ES-I3 (cell line): ENCODE measurements at regions not wholly inside any gene's neighbourhood (a gene's known extent, or its start where the extent isn't known, plus 50 kb on each side); places are given as distances from the start of the nearest gene placed in this dataset.

Experiments
- H3K36me3 ChIP-seq: 2 replicates; pipeline ENCODE4 v1.6.1; 2013; ENCODE audit warnings: mild to moderate bottlenecking, low read length, control low read depth, moderate library complexity; ENCODE audit not compliant: insufficient read depth
- H3K4me1 ChIP-seq: 2 replicates; pipeline ENCODE4 v1.6.1; 2013; ENCODE audit warnings: mild to moderate bottlenecking, control low read depth, low read length; ENCODE audit not compliant: insufficient read depth
- H3K9ac ChIP-seq: 2 replicates; pipeline ENCODE4 v1.6.1; 2013; ENCODE audit warnings: low read depth, mild to moderate bottlenecking, low read length, moderate library complexity
- H3K9me3 ChIP-seq: 2 replicates; pipeline ENCODE4 v1.6.1; 2013; ENCODE audit warnings: mild to moderate bottlenecking, low read length, moderate library complexity; ENCODE audit not compliant: control insufficient read depth, insufficient read depth

GRCh38 chr6:167392631-167393316, 67.9 kb downstream of the TTLL2 start:
- no peaks in the 10 kb centered on the region for H3K4me1 ChIP-seq
- H3K9ac ChIP-seq: no peak overlapping the region
- H3K36me3 ChIP-seq: no peaks in the 10 kb centered on the region
- no peaks in the 10 kb centered on the region for H3K9me3 ChIP-seq

DNA sequence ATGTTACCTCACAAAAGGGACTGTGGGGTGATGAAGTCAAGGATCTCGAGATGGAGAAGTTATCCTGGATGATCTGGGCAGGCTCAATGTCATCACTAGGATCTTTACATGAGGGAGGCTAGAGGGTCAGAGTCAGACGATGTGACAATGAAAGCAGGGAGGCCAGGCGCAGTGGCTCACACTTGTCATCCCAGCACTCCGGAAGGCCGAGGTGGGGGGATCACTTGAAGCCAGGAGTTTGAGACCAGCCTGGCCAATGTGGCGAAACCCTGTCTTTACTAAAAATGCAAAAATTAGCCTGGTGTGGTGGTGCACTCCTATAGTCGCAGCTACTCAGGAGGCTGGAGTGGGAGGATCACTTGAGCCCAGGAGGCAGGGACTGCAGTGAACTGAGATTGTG, 68.8 kb downstream of the TTLL2 start:
- Histone ChIP-seq H3K36me3 (no peaks in the 10 kb centered on the region), H3K9me3 (no peaks in the 10 kb centered on the region), H3K9ac (no peak overlapping the region), H3K4me1 (no peaks in the 10 kb centered on the region)

DNA sequence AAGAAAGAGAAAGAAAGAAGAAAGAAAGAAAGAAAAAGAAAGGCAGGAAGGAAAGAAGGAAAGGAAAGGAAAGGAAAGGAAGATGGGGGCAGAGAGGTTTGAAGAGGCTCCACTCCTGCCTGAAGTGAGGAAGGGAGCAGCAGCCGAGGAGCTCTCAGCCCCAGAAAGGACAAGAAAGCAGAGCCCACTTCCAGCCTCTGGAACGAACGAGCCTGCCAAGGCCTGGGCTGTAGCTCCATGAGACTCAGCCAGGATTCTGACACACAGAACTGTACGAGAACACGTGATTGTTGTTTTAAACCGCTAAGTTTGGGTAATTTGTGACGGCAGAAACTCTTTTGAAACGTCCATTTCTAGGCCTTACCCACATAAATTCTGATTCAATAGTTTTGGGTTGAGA, 69.5 kb downstream of the TTLL2 start:
- Histone ChIP-seq H3K4me1 (no peaks in the 10 kb centered on the region), H3K9ac (no peak overlapping the region), H3K9me3 (no peaks in the 10 kb centered on the region), H3K36me3 (no peaks in the 10 kb centered on the region)

DNA sequence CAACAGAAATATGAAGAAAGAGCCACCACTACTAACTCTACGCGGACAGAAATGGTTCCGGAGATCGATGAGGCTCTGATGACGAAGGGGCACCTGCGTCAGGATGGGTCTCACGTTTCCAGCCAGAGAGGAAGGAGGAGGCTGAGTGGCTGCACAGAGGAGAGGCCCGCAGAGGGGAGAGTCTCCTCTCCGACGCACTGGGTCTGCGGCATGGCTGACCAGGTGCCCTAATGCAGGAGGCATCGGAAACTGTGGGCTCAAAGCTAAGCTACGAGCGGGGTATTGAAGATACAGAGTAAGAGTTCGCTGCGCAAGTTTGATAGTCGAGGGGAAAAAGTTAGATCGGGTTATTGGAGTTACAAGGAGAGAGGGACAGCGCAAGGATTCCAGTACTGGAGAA, 69.9 kb downstream of the TTLL2 start:
- H3K4me1 ChIP-seq: no peaks in the 10 kb centered on the region
- no peaks in the 10 kb centered on the region for H3K9me3 ChIP-seq
- H3K36me3 ChIP-seq: no peaks in the 10 kb centered on the region
- H3K9ac ChIP-seq: no peak overlapping the region

DNA sequence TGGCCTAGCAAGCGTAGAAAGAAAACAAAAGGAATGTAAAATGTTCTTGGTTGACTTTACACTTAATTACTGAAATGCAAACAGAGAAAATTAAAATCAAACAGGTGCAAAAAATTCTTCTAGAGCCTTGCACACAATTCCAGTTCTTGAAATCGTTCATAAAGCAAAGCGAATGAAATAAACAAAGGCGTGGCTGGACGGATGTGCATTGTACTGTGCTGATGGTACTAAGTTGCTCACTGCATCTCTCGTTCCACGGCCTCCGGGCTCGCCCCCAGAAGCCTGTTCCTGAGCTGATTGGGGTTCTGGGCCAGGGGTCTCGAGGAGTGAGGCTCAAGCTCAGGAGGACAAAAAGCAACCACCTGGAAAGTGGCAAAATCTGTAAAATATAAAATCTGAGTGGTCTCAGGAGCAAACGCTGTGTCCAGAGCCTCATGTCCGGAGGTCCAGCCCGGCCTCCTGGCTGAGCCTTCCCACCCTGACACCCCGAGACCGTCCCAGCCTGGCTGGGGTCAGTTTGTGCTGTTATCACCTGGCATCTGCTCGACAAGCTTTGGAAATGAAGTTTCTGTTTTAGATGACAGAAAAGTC, 71.3 kb downstream of the TTLL2 start:
- Histone ChIP-seq H3K36me3 (no peaks in the 10 kb centered on the region), H3K9me3 (no peaks in the 10 kb centered on the region), H3K9ac (no peak overlapping the region), H3K4me1 (no peaks in the 10 kb centered on the region)

DNA sequence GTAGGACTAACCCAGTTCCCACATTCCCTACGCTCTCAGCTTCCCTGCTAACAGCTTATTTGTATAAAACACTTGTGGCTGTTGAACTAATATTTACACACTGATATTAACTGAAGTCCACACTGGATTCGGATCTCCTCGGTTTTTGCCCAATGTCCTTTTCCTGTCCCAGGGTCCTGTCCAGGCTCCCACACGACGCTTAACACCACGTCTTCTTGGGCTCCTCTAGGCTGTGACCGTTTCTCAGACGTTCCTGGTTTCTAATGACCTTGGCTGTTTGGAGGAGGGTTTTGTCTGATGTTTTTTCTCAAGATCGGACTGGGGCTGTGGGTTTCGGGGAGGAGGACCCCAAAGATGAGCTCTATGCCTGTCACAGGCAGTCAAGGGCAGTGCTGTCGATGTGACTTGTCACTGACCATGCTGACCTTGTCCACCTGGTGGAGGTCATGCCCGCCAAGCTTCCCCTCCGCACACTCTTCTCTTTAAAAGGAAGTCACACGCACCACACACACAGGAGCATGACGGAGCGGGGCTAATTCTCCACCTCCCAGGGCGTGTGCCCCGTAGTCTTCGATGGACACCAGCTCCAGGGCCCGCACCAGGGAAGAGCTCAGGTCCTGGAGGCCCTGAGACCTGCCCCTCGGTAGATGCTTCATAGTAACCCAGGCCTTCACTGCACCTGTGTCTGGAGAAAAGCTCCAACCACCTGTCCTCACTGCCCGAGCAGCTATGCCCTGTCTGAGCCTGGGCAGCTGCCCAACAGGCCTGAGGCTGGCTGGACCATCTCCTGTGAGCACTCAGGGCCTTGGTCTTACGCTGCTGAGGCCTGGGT, 72.0 kb downstream of the TTLL2 start:
- no peak overlapping the region for H3K9ac ChIP-seq
- H3K4me1 ChIP-seq: peaks cover 4% of the 10 kb centered on the region; the same call in 1 of the 2 replicates
- H3K36me3 ChIP-seq: no peaks in the 10 kb centered on the region
- no peaks in the 10 kb centered on the region for H3K9me3 ChIP-seq

GRCh38 chr6:167397712-167398111, 72.8 kb downstream of the TTLL2 start:
- H3K36me3 ChIP-seq: no peaks in the 10 kb centered on the region
- peaks cover 7% of the 10 kb centered on the region; the same call in 1 of the 2 replicates for H3K4me1 ChIP-seq
- H3K9me3 ChIP-seq: no peaks in the 10 kb centered on the region
- no peak overlapping the region for H3K9ac ChIP-seq

- Histone ChIP-seq H3K9ac (no peak overlapping the region), H3K4me1 (peaks cover 7% of the 10 kb centered on the region; the same call in 1 of the 2 replicates), H3K36me3 (no peaks in the 10 kb centered on the region), H3K9me3 (no peaks in the 10 kb centered on the region)
These were observed 73.5 kb downstream of the TTLL2 start for GRCh38 chr6:167398214-167399050.

- H3K36me3 ChIP-seq: no peaks in the 10 kb centered on the region
- H3K9me3 ChIP-seq: no peaks in the 10 kb centered on the region
- H3K9ac ChIP-seq: no peak overlapping the region
- peaks cover 7% of the 10 kb centered on the region; the same call in 1 of the 2 replicates for H3K4me1 ChIP-seq
These were observed 74.1 kb downstream of the TTLL2 start for GRCh38 chr6:167399051-167399387.

DNA sequence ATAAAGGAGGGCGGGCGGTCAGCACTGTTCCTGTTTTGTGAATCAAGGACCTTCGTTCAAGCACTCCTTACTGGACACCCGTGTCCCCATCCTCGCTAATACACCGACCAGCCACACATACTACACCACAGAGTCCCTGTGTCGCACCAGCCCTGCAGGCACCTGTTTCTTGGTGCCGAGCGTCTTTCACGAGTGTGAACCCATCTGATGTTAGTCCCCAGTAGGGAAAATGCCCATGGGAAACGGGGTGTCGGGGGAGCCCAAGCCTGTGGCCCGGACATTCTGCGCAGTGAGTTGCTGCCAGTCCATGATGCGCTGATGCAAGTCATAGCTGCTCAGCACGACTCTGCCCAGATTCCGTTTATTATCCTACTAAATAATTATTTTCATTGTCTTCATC, 74.7 kb downstream of the TTLL2 start:
- H3K9ac ChIP-seq: no peak overlapping the region
- H3K4me1 ChIP-seq: peaks cover 7% of the 10 kb centered on the region; the same call in 1 of the 2 replicates
- no peaks in the 10 kb centered on the region for H3K9me3 ChIP-seq
- no peaks in the 10 kb centered on the region for H3K36me3 ChIP-seq

DNA sequence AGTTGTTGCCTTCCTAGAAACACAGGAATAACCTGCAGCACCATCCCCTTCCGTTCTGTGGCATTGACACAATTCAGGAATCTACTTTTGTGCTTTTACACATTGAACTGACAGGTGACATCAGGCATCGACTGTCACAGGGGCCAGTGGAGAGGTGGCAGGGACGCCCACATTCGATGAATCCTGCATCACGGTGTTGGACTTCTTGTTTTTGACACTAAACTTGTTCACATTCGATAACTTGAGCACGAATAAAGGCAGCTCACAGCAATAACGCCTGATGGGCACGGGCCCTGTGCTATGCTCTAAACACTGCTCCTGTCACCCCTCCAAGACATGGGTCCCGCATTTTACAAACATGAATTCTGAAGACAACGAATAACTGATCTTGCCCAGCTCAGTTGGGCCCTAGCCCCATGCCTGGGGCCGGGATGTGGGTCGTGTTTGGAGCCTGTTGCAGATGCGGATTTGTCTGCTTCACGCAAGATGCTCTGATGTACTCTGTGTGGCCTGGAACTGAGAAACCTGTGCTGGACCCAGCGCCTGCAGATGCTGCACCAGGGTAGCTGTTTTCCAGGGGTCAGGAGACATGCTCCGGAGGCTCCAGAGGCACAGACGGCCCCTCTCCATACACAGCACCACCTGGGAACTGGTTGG, 75.7 kb downstream of the TTLL2 start:
- Histone ChIP-seq H3K9ac (no peak overlapping the region), H3K4me1 (peaks cover 7% of the 10 kb centered on the region; the same call in 1 of the 2 replicates), H3K9me3 (no peaks in the 10 kb centered on the region), H3K36me3 (no peaks in the 10 kb centered on the region)

DNA sequence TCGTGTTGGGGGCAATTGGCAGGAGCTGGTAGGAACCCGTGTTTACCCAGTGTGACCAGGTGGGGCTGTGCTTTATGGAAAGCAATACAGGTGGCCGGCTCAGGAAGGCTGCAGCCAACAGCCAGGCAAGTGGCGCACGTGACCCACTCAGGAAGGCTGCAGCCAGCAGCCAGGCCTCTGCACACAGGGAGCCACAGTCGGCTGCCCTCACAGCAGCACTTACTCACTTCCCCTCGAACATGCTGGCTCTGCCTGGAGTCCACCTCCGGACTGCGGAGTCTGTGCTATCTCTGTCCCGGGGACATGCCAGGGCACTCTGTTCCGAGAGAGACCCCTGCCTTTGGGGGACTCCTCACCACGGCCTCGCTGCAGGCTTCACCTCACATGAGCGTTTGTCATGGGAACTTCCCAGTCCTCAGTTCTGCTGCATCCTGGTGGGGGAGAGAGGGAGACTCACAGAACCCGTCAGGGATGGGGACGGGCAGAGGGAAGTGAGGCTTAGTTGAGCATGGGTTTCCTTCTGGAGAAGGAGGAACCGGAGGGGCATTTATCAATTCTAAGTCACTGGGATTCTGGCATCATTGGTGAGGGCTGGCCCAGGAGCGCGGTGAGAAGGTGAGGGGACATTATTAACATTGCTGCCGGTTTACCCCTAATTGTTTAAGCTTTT, 76.8 kb downstream of the TTLL2 start:
- H3K9me3 ChIP-seq: no peaks in the 10 kb centered on the region
- H3K4me1 ChIP-seq: peaks cover 7% of the 10 kb centered on the region; the same call in 1 of the 2 replicates
- no peak overlapping the region for H3K9ac ChIP-seq
- no peaks in the 10 kb centered on the region for H3K36me3 ChIP-seq

- no peak overlapping the region for H3K9ac ChIP-seq
- H3K9me3 ChIP-seq: no peaks in the 10 kb centered on the region
- peaks cover 7% of the 10 kb centered on the region; the same call in 1 of the 2 replicates for H3K4me1 ChIP-seq
These were observed 77.4 kb downstream of the TTLL2 start for GRCh38 chr6:167402195-167402686.

More at GRCh38 chr6:167402195-167402686, 77.4 kb downstream of the TTLL2 start:
- no peaks in the 10 kb centered on the region for H3K36me3 ChIP-seq
